ENCODE measurements at regions not wholly inside any gene's neighbourhood (a gene's known extent, or its start where the extent isn't known, plus 50 kb on each side); places are given as distances from the start of the nearest gene placed in this dataset.

DNA sequence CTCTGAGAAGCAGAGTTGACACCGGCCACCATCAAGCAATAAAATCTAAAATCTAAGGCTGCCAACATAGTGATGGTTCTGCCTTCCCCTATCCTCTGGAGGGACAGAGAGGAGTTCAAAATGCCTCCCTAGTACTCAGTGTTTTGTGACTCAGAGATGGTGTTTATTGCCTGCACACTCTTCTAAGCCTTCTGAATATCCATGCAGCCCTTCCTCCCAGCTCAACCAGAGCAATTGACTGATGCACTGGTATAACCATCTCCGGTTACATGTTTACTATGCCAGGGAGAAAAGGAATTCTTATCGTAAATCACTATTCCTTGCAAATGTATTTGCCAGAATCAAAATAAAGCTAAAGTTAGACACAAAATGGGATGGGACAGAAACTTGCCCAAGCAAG, 132.9 kb upstream of the RAB4A start:
- TF ChIP-seq, protein P1, sequence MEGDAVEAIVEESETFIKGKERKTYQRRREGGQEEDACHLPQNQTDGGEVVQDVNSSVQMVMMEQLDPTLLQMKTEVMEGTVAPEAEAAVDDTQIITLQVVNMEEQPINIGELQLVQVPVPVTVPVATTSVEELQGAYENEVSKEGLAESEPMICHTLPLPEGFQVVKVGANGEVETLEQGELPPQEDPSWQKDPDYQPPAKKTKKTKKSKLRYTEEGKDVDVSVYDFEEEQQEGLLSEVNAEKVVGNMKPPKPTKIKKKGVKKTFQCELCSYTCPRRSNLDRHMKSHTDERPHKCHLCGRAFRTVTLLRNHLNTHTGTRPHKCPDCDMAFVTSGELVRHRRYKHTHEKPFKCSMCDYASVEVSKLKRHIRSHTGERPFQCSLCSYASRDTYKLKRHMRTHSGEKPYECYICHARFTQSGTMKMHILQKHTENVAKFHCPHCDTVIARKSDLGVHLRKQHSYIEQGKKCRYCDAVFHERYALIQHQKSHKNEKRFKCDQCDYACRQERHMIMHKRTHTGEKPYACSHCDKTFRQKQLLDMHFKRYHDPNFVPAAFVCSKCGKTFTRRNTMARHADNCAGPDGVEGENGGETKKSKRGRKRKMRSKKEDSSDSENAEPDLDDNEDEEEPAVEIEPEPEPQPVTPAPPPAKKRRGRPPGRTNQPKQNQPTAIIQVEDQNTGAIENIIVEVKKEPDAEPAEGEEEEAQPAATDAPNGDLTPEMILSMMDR (IDR thresholded peaks at IDR 0.05), result no peak
- TF ChIP-seq POLR2A (IDR thresholded peaks at IDR 0.05), result no peak
